GM19463 (cell line): ENCODE measurements at regions not wholly inside any gene's neighbourhood (a gene's known extent, or its start where the extent isn't known, plus 50 kb on each side); places are given as distances from the start of the nearest gene placed in this dataset.
"Not testable (repeated sequence)": the region's sequence is repeated elsewhere in the genome, so short reads cannot be mapped to it uniquely, and the experiment has no call there.

ENCODE experiments used
- ATAC-seq: cut with Tn5 transposase; IDR thresholded peaks from one replicate; pipeline ENCODE4 v1.9.1; 2021; ENCODE audit warnings: mild to moderate bottlenecking, moderate library complexity; ENCODE audit not compliant: unreplicated experiment

DNA sequence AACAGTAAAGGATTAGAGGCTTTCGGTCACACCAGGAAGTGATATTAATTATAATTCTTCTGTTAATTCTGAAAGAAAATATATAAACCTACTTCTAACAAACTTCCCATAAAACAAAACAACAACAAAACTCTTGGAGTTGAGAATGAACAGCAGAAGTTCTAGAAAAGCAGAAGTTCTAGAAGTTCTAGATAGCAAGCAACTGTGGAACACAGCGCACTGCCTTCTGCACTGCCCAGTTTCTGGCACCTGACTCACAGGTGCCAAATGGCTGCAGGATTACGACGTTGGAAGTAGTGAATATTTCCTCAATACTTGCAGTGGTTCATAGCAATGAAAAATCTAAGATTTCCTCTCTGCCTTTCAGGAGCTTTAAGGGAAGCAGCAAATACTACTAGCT, 132.2 kb downstream of the OR13A1 start:
- ATAC-seq, result no peak

DNA sequence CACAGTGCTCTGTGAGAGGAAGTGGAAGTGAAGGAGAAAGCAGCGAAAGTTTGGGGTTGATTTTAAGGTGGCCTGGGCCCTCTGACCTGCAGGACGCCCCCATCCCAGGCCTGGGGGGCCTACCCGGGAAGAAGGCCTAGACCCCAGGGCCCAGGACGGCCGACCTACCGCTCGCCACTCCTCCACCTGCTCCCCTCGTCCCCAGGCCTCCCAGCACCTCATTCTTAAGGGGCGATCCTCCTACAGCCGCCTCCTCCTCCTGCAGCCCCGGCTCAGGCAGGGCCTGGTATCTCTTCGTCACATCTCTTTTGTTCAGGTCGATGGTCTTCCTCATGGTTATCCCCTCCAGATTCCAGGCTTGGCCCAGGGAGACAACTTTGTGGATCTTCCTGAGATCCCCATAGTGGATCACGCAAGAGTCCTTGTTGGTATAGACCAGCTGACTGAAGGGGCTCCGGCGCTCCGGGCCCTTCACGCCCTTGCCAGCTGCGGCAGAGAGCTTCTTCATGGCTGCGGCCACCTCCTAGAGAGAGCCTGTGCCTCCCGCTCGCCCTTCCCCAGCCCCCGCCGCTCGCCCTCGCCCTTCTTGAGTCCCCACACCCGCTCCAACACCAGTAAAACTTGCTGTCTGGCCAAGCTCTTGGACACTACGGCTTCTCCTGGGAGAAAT, 117.5 kb downstream of the OR13A1 start:
- no peak for ATAC-seq

- ATAC-seq, result no peak
Observed at GRCh38 chr10:45198486-45199204, 116.8 kb downstream of the OR13A1 start.

GRCh38 chr10:45199205-45199740, 116.1 kb downstream of the OR13A1 start:
- no peak for ATAC-seq

GRCh38 chr10:45201271-45201670, 114.1 kb downstream of the OR13A1 start:
- ATAC-seq, result no peak

GRCh38 chr10:45202242-45202641, 113.2 kb downstream of the OR13A1 start:
- ATAC-seq, result no peak

DNA sequence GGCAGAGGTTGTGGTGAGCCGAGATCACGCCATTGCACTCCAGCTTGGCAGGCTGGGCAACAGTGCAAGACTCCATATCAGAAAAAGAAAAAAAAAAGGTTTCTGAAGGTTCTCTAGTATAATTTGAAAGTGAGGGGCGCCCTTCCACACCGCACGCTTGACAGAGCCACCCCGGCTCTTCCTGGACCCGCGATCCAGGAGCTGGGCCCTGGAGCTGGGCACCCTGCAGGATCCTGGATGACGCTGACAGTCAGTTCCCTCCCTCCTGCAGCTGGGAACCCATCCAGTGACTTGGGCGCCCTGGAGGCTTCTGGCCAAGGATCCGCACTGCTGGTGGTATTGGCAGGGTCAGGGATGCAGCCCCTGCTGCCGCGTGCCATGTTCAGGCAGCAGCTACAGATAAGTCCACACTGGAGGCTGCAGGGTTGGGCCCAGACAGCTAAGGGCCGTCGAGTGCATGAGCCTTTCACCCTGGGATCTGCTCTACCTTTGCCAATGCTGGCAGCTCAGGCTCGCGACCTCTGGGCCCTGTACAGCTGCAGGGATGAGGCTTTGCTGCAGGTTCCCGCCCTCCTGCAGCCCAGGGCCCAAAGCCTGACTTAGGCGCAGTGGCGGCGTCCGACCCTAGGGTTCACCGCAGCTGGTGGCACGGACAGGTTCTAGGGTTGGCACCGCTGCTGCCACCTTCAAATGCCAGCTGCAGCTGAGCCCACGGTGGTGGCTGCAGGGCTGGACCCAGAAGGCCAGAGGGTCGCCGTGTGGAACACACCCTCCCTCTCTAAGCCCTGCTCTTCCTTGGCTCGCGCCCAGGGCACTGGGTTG, 110.2 kb downstream of the OR13A1 start:
- no peak for ATAC-seq

- ATAC-seq, result no peak
Observed at GRCh38 chr10:45209888-45210287, 105.5 kb downstream of the OR13A1 start.

DNA sequence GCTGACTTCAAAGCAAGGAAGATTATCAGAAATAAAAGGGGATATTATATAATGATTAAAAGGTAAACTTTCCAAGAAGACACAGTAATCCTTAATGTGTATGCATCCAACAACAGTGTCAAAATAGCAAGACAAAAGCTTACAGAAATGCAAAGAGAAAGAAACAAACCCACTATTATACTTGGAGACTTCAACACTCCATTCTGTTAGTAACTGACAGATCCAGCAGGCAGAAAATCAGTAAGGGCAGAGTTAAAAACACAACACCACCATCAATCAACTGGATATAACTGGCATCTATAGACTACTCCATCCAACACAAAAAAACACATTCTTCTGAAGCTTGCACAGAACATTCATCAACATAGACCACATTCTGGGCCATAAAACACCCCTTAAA, 103.8 kb downstream of the OR13A1 start:
- no peak for ATAC-seq

- no peak for ATAC-seq
Observed at GRCh38 chr10:45219416-45219815, 96.0 kb downstream of the OR13A1 start.

GRCh38 chr10:45220931-45221330, 94.5 kb downstream of the OR13A1 start:
- ATAC-seq, result no peak

DNA sequence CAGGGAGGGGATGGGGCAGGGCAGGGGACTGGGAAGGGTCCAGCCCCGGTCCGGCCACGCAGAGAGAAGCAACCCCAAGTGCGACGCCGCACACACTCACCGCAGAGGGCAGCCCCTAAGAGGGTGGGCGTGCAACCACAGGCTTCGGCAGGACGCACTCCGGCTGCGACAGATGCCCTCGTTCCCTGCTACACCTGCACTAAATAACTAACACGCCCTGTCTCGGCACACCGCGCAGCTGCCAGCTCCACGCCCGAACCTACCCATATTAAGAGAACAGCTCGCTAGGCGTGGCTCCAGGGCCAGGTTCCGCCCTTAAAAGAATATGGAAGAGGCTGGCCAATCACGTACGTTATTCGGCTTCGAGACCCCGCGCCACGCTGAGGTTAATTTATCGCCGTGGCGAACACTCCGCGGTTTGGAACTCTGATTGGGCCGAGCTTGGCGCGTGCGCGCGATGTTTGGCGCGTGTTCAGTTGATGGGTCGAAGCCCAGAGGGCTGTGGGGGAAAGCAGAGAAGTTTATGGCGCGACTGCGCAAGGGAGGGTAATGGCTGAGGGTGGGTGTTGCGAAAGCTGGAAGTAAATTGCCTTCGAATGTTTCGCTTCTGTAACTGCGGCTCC, 91.1 kb downstream of the OR13A1 start:
- ATAC-seq, result no peak

GRCh38 chr10:45227042-45227441, 88.4 kb downstream of the OR13A1 start:
- ATAC-seq, result no peak

GRCh38 chr10:45227456-45227855, 88.0 kb downstream of the OR13A1 start:
- no peak for ATAC-seq

DNA sequence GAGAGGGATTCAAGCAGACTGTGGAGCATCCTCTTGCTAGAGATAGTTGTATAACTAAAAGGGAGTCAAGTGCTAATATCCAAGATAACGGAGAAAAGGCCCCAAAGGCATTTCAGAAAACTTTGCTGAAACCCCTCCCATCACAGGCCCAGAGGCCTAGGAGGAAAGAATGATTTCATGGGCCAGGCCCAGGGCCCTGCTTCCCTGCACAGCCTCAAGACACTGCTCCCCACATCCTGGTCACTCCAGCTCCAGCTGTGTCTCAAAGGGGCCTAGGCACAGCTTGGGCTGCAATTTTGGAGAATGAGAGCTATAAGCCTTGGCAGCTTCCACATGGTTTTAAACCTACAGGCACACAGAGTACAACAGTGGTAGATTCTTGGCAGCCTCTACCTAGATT, 85.6 kb downstream of the OR13A1 start:
- ATAC-seq, result no peak

DNA sequence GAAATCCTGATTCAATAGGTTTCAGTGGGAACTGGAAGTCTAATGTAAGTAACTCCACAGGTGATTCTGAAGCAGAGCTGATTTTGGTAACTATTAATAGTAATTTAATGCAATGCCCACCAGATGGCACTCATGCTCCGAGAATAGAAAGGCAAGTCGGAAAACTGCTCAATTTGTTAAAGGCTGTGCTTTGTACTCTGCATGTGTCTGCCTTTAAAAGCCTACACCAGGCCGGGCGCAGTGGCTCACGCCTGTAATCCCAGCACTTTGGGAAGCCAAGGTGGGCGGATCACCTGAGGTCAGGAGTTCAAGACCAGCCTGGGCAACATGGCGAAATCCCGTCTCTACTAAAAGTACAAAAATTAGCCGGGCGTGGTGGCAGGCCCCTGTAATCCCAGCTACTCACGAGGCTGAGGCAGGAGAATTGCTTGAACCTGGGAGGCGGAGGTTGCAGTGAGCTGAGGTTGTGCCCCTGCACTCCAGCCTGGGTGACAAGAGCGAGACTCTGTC, 80.1 kb downstream of the OR13A1 start:
- ATAC-seq, result not testable (repeated sequence)

DNA sequence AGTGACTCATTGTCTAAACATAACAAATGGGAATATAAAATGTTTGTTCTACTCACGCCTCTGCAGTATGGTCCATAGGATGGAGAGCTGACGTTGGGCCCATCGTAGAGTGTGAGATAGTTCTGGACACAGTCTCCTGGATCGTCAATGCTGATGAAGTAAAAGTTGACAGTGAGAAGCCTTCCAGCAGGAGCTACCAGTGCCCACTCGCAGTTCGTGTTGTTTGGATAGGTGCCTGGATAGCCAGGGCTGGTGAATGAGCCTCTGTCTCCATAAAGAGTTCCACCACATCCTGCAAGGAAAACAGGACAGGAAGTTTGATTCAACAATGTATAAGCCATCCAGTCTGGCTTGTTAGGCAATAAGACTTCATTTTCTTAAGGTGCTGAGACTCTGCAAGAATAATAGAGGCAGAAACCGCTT, 79.6 kb downstream of the OR13A1 start:
- no peak for ATAC-seq

- ATAC-seq, result no peak
Observed at GRCh38 chr10:45238896-45239295, 76.5 kb downstream of the OR13A1 start.

- no peak for ATAC-seq
Observed at GRCh38 chr10:45239642-45240041, 75.8 kb downstream of the OR13A1 start.

- no peak for ATAC-seq
Observed at GRCh38 chr10:45241865-45242520, 73.4 kb downstream of the OR13A1 start.
